ENCODE measurements at regions not wholly inside any gene's neighbourhood (a gene's known extent, or its start where the extent isn't known, plus 50 kb on each side); places are given as distances from the start of the nearest gene placed in this dataset.

- Histone ChIP-seq H4K20me1 (ENCODE audit: insufficient read depth, low read length) (no peaks in the 10 kb centered on the region), H3K4me3 (ENCODE audit: low read length) (no peak within 1 kb of the TSS), H3K27me3 (ENCODE audit: low read depth, low read length) (no peaks in the 10 kb centered on the region)
Measured at GRCh38 chr13:105465745-105466144, 1069.7 kb downstream of the EFNB2 start, which contains the start of gene DAOA. Gene DAOA (plus strand): TSS chr13:105466045.

GRCh38 chr13:105465251-105465650 lies 1070.2 kb downstream of the EFNB2 start:
- no peak overlapping the region for H2AFZ ChIP-seq (ENCODE audit: low read depth, low read length)
- no peak overlapping the region for H3K9ac ChIP-seq (ENCODE audit: low read length)
- no peak overlapping the region for H3K4me3 ChIP-seq (ENCODE audit: low read length)
- no peak for TF ChIP-seq CTCF (IDR thresholded peaks at IDR 0.05; ENCODE audit: low read depth, low read length)
- no peak for TF ChIP-seq EZH2phosphoT487 (IDR thresholded peaks at IDR 0.05; ENCODE audit: low read depth)
- no peaks in the 10 kb centered on the region for H4K20me1 ChIP-seq (ENCODE audit: insufficient read depth, low read length)
- no peaks in the 10 kb centered on the region for H3K36me3 ChIP-seq (replicated peaks; ENCODE audit: low read depth, low read length)
- no peak overlapping the region for H3K27ac ChIP-seq (ENCODE audit: low read length)
- no peaks in the 10 kb centered on the region for H3K79me2 ChIP-seq (ENCODE audit: low read length)
- H3K9me3 ChIP-seq (ENCODE audit: insufficient read depth, low read length) = no peaks in the 10 kb centered on the region
- no peaks in the 10 kb centered on the region for H3K27me3 ChIP-seq (ENCODE audit: low read depth, low read length)
- no peak overlapping the region for H3K4me2 ChIP-seq (ENCODE audit: low read length)
- H3K4me1 ChIP-seq (ENCODE audit: low read length) = no peaks in the 10 kb centered on the region

More at GRCh38 chr13:105465745-105466144, 1069.7 kb downstream of the EFNB2 start, which contains the start of gene DAOA:
- no peaks in the 10 kb centered on the region for H3K4me1 ChIP-seq (ENCODE audit: low read length)
- TF ChIP-seq CTCF (IDR thresholded peaks at IDR 0.05; ENCODE audit: low read depth, low read length) (no peak), EZH2phosphoT487 (IDR thresholded peaks at IDR 0.05; ENCODE audit: low read depth) (no peak)
- H3K9ac ChIP-seq (ENCODE audit: low read length) = no peak within 1 kb of the TSS
- H2AFZ ChIP-seq (ENCODE audit: low read depth, low read length) = no peak within 1 kb of the TSS
- no peaks in the 10 kb centered on the region for H3K36me3 ChIP-seq (replicated peaks; ENCODE audit: low read depth, low read length)
- H3K4me2 ChIP-seq (ENCODE audit: low read length) = no peak within 1 kb of the TSS
- no peak within 1 kb of the TSS for H3K27ac ChIP-seq (ENCODE audit: low read length)
- no peaks in the 10 kb centered on the region for H3K79me2 ChIP-seq (ENCODE audit: low read length)
- H3K9me3 ChIP-seq (ENCODE audit: insufficient read depth, low read length) = no peaks in the 10 kb centered on the region

GRCh38 chr13:105464249-105464648 lies 1071.2 kb downstream of the EFNB2 start:
- H3K9me3 ChIP-seq (ENCODE audit: insufficient read depth, low read length) = no peaks in the 10 kb centered on the region
- H3K4me3 ChIP-seq (ENCODE audit: low read length) = no peak overlapping the region
- H3K79me2 ChIP-seq (ENCODE audit: low read length) = no peaks in the 10 kb centered on the region
- H3K36me3 ChIP-seq (replicated peaks; ENCODE audit: low read depth, low read length) = no peaks in the 10 kb centered on the region
- TF ChIP-seq EZH2phosphoT487 (IDR thresholded peaks at IDR 0.05; ENCODE audit: low read depth) = no peak
- H3K27me3 ChIP-seq (ENCODE audit: low read depth, low read length) = no peaks in the 10 kb centered on the region
- no peak overlapping the region for H2AFZ ChIP-seq (ENCODE audit: low read depth, low read length)
- no peak overlapping the region for H3K4me2 ChIP-seq (ENCODE audit: low read length)
- H4K20me1 ChIP-seq (ENCODE audit: insufficient read depth, low read length) = no peaks in the 10 kb centered on the region
- no peaks in the 10 kb centered on the region for H3K4me1 ChIP-seq (ENCODE audit: low read length)
- no peak overlapping the region for H3K27ac ChIP-seq (ENCODE audit: low read length)
- no peak overlapping the region for H3K9ac ChIP-seq (ENCODE audit: low read length)

- TF ChIP-seq EZH2phosphoT487 (IDR thresholded peaks at IDR 0.05; ENCODE audit: low read depth) (no peak), CTCF (IDR thresholded peaks at IDR 0.05; ENCODE audit: low read depth, low read length) (no peak)
- H2AFZ ChIP-seq (ENCODE audit: low read depth, low read length) = no peak overlapping the region; the same call in 1 of the 2 replicates
- no peak overlapping the region for H3K4me2 ChIP-seq (ENCODE audit: low read length)
- no peak overlapping the region for H3K4me3 ChIP-seq (ENCODE audit: low read length)
- no peaks in the 10 kb centered on the region for H4K20me1 ChIP-seq (ENCODE audit: insufficient read depth, low read length)
- no peak overlapping the region for H3K27ac ChIP-seq (ENCODE audit: low read length)
- no peaks in the 10 kb centered on the region for H3K79me2 ChIP-seq (ENCODE audit: low read length)
- no peaks in the 10 kb centered on the region for H3K4me1 ChIP-seq (ENCODE audit: low read length)
- H3K9me3 ChIP-seq (ENCODE audit: insufficient read depth, low read length) = no peaks in the 10 kb centered on the region
- no peaks in the 10 kb centered on the region for H3K27me3 ChIP-seq (ENCODE audit: low read depth, low read length)
- no peaks in the 10 kb centered on the region for H3K36me3 ChIP-seq (replicated peaks; ENCODE audit: low read depth, low read length)
- H3K9ac ChIP-seq (ENCODE audit: low read length) = no peak overlapping the region
Measured at GRCh38 chr13:105463011-105463501, 1072.4 kb downstream of the EFNB2 start.

All from OCI-LY3 (cell line).